HK-2 (cell line): ENCODE measurements at regions not wholly inside any gene's neighbourhood (a gene's known extent, or its start where the extent isn't known, plus 50 kb on each side); places are given as distances from the start of the nearest gene placed in this dataset.

Experiments used
- DNase-seq: peaks from one replicate; pipeline ENCODE4 v3.0.0-alpha.2; 2018; ENCODE audit not compliant: unreplicated experiment

- DNase-seq: no peak
These were observed 156.1 kb upstream of the NECTIN1 start for GRCh38 chr11:119885067-119885466.

GRCh38 chr11:119882316-119882715, 153.3 kb upstream of the NECTIN1 start:
- DNase-seq: no peak

GRCh38 chr11:119880873-119881272, 151.9 kb upstream of the NECTIN1 start:
- DNase-seq: no peak

- DNase-seq: no peak
These were observed 151.1 kb upstream of the NECTIN1 start for GRCh38 chr11:119880143-119880542.

- DNase-seq: no peak
These were observed 150.0 kb upstream of the NECTIN1 start for GRCh38 chr11:119878990-119879389.

- no peak for DNase-seq
These were observed 147.8 kb upstream of the NECTIN1 start for GRCh38 chr11:119876841-119877240.

GRCh38 chr11:119875841-119876600, 147.0 kb upstream of the NECTIN1 start:
- DNase-seq: no peak

GRCh38 chr11:119874660-119875238, 145.7 kb upstream of the NECTIN1 start:
- DNase-seq: no peak

GRCh38 chr11:119873761-119874421, 144.9 kb upstream of the NECTIN1 start:
- DNase-seq: no peak

GRCh38 chr11:119872611-119873310, 143.8 kb upstream of the NECTIN1 start:
- DNase-seq: no peak

GRCh38 chr11:119865661-119866156, 136.7 kb upstream of the NECTIN1 start:
- no peak for DNase-seq

GRCh38 chr11:119864836-119865235, 135.8 kb upstream of the NECTIN1 start:
- no peak for DNase-seq

- no peak for DNase-seq
These were observed 135.0 kb upstream of the NECTIN1 start for GRCh38 chr11:119863851-119864601.

- no peak for DNase-seq
These were observed 134.2 kb upstream of the NECTIN1 start for GRCh38 chr11:119863236-119863635.

- no peak for DNase-seq
These were observed 132.2 kb upstream of the NECTIN1 start for GRCh38 chr11:119861160-119861559.

- DNase-seq: no peak
These were observed 131.6 kb upstream of the NECTIN1 start for GRCh38 chr11:119860561-119861094.

GRCh38 chr11:119859684-119860083, 130.7 kb upstream of the NECTIN1 start:
- DNase-seq: no peak

GRCh38 chr11:119858288-119858687, 129.3 kb upstream of the NECTIN1 start:
- no peak for DNase-seq

GRCh38 chr11:119856681-119857485, 127.9 kb upstream of the NECTIN1 start:
- DNase-seq: no peak

- no peak for DNase-seq
These were observed 126.1 kb upstream of the NECTIN1 start for GRCh38 chr11:119855066-119855465.
